ENCODE measurements at regions not wholly inside any gene's neighbourhood (a gene's known extent, or its start where the extent isn't known, plus 50 kb on each side); places are given as distances from the start of the nearest gene placed in this dataset.
A peak's percentile ranks its signal among the peaks of the same experiment; 100 is the strongest.

- H3K36me3 ChIP-seq (ENCODE audit: control insufficient read depth in 1 of 2, insufficient read depth in 2 of 2, low read length in 2 of 2): no peaks in the 10 kb centered on the region
- RAD21 ChIA-PET (ENCODE audit: low non-redundant PET in 1 of 2, low total read pairs in 2 of 2, uncharacterized antibody in 2 of 2, unreplicated experiment in 2 of 2): no interaction called here
- intact Hi-C loops (cut with micrococcal nuclease): no loop called here
- H4K20me1 ChIP-seq (ENCODE audit: insufficient read depth): no peaks in the 10 kb centered on the region
- POLR2A ChIA-PET: no interaction called here
- ATAC-seq (no peak), DNase-seq (ENCODE audit: low read depth, low spot score) (no peak)
- no TSS peak for BruUV-seq (replicated peaks)
- H3K4me2 ChIP-seq (ENCODE audit: low read length): no peak overlapping the region
- peak overlapping the region; percentile 12 for H2AFZ ChIP-seq (ENCODE audit: low read depth, low read length, poor library complexity, severe bottlenecking)
- H3K4me1 ChIP-seq (ENCODE audit: control insufficient read depth in 1 of 2, insufficient read depth in 2 of 2, low read length in 2 of 2): no peaks in the 10 kb centered on the region
- CTCF ChIA-PET: no interaction called here
- no peaks in the 10 kb centered on the region for H3K27me3 ChIP-seq (ENCODE audit: insufficient read depth, low read length)
- no peak for TF ChIP-seq EZH2phosphoT487 (IDR thresholded peaks at IDR 0.05; ENCODE audit: borderline replicate concordance)
- TF ChIP-seq MAX (IDR thresholded peaks at IDR 0.05): no peak
- TF ChIP-seq ELF1 (IDR thresholded peaks at IDR 0.05; ENCODE audit: borderline replicate concordance, low read depth): no peak
- TF ChIP-seq SIN3A (IDR thresholded peaks at IDR 0.05; ENCODE audit: low read depth): no peak
- no peak for TF ChIP-seq ZBTB33 (IDR thresholded peaks at IDR 0.05; ENCODE audit: extremely low read depth, insufficient replicate concordance, low read length)
- TF ChIP-seq SP1 (IDR thresholded peaks at IDR 0.05; ENCODE audit: low read depth): no peak
- TF ChIP-seq CBX3 (IDR thresholded peaks at IDR 0.05; ENCODE audit: low read depth): no peak
- TF ChIP-seq CTCF (IDR thresholded peaks at IDR 0.05 in 2 of 3, conservative IDR thresholded peaks at IDR 0.05 in 1 of 3; ENCODE audit: borderline replicate concordance in 1 of 3, insufficient read depth in 1 of 3, low read depth in 2 of 3, low read length in 2 of 3): no peak
- no peak for TF ChIP-seq ZNF274 (IDR thresholded peaks at IDR 0.05; ENCODE audit: low read depth, low read length)
- TF ChIP-seq EGR1 (IDR thresholded peaks at IDR 0.05; ENCODE audit: low read depth): no peak
- TF ChIP-seq FOSL1 (IDR thresholded peaks at IDR 0.05; ENCODE audit: low read depth): no peak
- no peak overlapping the region for H3K27ac ChIP-seq (ENCODE audit: low read depth, low read length)
- H3K9ac ChIP-seq (ENCODE audit: low read length): no peak overlapping the region
- no peaks in the 10 kb centered on the region for H3K9me2 ChIP-seq (ENCODE audit: insufficient read depth)
- H3K4me3 ChIP-seq (replicated peaks in 1 of 2; ENCODE audit: low read depth in 1 of 2, low read length in 2 of 2): no peak overlapping the region
- no peaks in the 10 kb centered on the region for H3K9me3 ChIP-seq (ENCODE audit: control insufficient read depth in 1 of 2, insufficient read depth in 1 of 2, low read depth in 1 of 2, low read length in 2 of 2)
- H3K79me2 ChIP-seq (ENCODE audit: insufficient read depth, low read length): no peaks in the 10 kb centered on the region
Observed at GRCh38 chr4:31791666-31792065, 1071.5 kb downstream of the PCDH7 start.

Data from HCT116 (cell line).